Thyroid gland (tissue), 4 donors: ENCODE measurements at regions not wholly inside any gene's neighbourhood (a gene's known extent, or its start where the extent isn't known, plus 50 kb on each side); places are given as distances from the start of the nearest gene placed in this dataset.

ENCODE experiments used
- CTCF ChIP-seq, 6 experiments: fragments of 200-600 bp in 3 of 6; fragments of 450-650 bp in 3 of 6; sonication (generic) in 3 of 6; IDR thresholded peaks; one replicate each; pipeline ENCODE4 v1.5.1; 2016 to 2019; ENCODE audit warnings: antibody characterized with exemption in 6 of 6, mild to moderate bottlenecking in 2 of 6, inconsistent platforms in 1 of 6, moderate library complexity in 1 of 6
- POLR2A ChIP-seq, 2 donors: fragments of 450-650 bp; IDR thresholded peaks; one replicate each; pipeline ENCODE4 v1.6.1; 2017; ENCODE audit warnings: antibody characterized with exemption in 2 of 2, mild to moderate bottlenecking in 2 of 2, moderate library complexity in 1 of 2

- TF ChIP-seq CTCF (IDR thresholded peaks at IDR 0.05) (no peak), POLR2A (IDR thresholded peaks at IDR 0.05) (no peak)
These were observed 202.9 kb upstream of the ADGRL2 start for GRCh38 chr1:81597720-81598426.
